SHP77 (cell line): ENCODE measurements at regions not wholly inside any gene's neighbourhood (a gene's known extent, or its start where the extent isn't known, plus 50 kb on each side); places are given as distances from the start of the nearest gene placed in this dataset.
"Not testable (repeated sequence)": the region's sequence is repeated elsewhere in the genome, so short reads cannot be mapped to it uniquely, and the experiment has no call there.

Experiments used
- DNase-seq, 2 experiments: peaks; one replicate each; lab custom pipeline; 2025; lab: John Stamatoyannopoulos, UW

DNA sequence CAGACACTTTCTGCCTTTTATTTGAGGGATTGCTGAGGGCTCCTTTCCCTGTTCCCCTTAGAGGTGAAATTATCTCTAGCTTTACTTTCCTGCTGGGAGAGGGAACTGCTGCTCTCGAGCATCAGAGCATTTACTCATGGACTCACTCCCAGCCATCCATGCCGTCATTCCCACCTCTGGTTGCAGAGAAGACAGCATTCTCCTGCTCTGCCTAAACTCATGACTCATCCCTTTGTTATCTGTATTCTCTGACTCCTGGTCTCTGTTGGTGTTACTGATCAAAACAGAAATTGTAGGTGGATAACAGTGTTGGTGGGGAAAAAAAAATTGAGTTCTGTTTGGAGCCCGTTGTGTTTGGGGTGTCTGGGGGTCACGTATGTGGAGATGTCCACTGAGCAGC lies 159.3 kb downstream of the TTC8 start:
- no peak for DNase-seq

DNA sequence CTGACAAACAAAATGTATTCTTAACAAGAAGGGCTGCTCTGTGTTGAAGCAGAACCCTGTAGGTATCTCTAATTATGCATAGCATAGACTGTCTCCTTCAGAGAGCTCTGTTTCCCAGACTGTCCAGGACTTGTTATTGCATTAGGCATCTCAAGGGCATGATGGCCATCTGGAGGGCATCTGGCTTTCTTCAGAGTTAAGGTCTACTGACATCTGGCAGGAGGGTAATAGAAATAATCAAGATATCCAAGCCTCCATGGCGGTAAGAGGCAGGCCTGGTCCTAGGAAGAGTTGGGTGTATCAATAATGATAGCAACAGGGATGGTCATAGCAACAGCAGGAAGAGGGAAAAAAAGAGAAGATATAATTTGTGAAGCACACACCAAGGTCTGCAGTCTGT lies 161.2 kb downstream of the TTC8 start:
- no peak for DNase-seq

GRCh38 chr14:88986146-88986841 lies 161.8 kb downstream of the TTC8 start:
- peak in 1 of 2 experiments; percentile 42 for DNase-seq

DNA sequence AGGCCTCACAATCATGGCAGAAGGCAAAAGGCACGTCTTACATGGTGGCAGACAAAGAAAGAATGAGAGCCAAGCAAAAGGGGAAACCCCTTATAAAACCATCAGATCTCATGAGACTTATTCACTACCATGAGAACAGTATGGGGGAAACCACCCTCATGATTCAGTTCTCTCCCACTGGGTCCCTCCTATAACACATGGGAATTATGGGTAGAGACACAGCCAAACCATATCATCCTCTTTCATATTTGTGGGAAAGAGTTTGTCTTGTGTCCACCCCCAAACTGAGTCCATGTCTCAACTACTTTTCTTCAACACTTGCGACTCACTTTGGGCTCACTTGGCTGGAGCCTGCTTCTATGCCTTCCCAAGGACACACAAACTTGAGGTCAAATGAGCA lies 162.5 kb downstream of the TTC8 start:
- DNase-seq: not testable (repeated sequence)

DNA sequence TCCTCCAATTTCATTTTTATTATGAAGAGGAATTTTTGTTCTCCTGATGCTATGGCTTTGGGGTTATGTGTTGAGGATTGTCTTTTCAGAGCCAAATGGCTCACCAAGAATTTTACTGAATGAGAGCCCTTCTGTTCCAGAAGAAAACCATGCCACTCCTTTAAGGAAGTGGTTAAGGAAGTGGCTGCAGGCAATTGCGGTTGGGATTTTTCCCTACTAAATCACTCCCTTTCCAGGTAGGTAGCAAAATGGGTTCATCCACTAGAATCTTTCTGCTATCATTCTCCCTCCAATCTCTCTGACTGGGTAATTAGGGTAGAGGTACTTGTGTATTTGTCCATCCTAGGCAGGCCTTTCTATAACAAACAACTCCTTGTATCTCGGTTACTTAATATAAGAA lies 163.1 kb downstream of the TTC8 start:
- no peak for DNase-seq

DNA sequence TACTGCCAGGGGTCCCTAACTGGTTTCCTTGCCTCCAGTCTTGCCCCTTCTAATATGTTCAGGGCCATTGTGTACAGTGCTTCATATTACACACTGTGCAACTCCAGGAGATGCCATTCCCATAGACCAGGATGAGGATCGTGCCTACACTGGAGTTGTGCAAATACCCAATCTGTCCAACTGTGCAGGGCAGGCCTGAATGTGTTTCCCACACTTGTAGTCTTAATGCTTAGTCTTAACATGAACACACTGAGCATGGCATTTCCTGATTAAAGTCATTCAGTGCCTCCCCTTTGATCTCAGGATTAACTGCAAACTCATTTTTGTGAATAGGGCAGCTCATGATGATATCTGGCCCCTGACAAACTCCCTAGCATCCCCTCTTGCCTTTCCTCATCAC lies 165.5 kb downstream of the TTC8 start:
- no peak for DNase-seq

- no peak for DNase-seq
Measured at GRCh38 chr14:88990856-88991255, 166.4 kb downstream of the TTC8 start.

DNA sequence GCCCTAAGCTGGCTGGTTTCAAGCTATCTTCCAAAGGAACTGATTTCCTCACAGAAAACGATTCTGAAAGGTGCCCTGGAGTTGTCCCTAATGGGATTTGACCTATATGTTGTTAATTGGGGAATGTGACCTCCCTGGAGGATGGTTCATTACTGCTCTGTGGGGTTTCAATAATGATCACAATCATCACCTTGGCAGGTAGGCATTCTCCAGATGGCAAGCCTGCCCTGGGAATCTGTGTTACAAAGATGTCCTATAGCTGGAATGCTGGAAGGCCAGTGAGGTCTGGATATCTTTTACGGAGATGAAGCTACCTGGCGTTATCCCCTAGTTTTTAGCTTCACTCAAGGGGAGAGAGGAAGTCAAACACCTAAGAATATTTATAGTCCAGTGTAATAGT lies 167.6 kb downstream of the TTC8 start:
- no peak for DNase-seq

DNA sequence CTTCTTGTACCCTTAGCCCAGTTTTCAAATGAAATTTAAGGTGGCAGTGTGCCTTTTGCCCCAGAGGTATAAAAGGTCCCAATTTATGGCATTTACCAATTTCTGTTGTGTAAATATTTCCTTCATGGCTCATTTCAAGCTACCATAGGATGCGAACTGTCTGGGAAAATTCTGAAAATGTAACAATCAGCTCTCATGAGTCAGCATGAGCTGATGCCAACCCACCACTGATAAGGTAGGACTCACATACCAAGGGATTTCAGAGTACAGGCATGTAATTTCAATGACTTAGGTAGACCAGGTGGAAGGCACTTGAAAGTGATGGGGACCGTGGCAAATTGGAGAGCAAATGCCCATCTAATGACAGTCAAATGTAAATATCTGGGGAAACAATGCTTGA lies 169.5 kb downstream of the TTC8 start:
- no peak for DNase-seq

GRCh38 chr14:88995437-88996198 lies 171.2 kb downstream of the TTC8 start:
- no peak for DNase-seq

GRCh38 chr14:88998027-88998426 lies 173.6 kb downstream of the TTC8 start:
- DNase-seq: no peak

DNA sequence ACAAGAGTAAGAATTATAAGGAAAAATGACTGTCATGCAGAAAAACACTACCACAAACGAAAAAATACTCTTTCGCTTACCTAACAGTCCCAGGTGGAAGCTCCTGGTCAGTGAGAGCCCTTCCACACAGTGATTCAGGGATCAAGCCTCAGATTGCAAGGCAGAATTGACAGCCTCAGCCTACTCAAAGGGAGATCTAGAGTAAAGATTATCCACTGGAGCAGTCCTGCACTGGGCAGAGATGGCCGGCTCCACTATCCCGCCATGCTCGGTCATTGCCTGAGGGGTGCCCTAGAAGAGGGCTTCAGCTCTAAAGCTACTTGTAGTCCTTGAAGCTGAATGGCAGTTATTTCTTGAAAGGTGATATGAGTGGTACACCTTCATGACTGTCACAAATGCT lies 174.7 kb downstream of the TTC8 start:
- no peak for DNase-seq

- DNase-seq: peak in 1 of 2 experiments; percentile 51
Measured at GRCh38 chr14:89000007-89000942, 175.8 kb downstream of the TTC8 start.

DNA sequence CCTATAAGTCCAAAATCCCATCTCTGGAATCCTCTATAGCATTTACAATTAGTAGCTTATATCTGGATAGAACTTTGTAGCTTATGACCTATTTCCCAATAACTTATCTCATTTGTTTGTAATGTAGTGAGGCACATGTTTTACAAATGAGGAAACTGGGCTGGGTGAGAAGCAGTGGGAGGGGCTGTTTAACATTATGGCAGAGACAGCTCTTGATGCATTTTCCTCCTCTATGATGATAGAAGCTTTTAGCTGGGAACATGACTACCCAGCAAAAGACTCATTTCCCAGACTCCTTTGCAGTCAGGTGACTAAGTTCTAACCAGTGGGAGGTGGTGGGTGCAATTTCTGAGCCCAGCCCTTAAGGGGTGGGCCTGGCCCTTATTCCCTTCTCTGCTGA lies 179.7 kb downstream of the TTC8 start:
- DNase-seq: no peak

DNA sequence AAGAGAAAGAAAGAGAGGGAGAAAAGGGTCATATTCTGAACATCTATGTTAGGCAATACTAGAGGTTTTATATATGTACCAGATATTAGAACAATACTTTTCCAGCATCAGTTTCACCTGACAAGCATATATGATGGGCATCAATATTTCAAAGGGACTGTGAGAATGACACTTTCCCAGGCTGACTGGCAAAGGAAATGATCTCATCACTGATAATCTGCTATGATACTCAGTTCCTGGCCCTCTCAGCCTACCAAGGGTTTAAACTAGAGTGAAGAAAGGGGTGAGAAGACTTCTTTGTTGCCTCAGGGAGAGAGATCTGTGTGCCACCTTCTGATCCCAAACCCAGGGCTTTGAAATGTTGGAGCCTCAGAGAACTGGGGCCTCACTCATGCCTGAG lies 183.5 kb downstream of the TTC8 start:
- DNase-seq: no peak

DNA sequence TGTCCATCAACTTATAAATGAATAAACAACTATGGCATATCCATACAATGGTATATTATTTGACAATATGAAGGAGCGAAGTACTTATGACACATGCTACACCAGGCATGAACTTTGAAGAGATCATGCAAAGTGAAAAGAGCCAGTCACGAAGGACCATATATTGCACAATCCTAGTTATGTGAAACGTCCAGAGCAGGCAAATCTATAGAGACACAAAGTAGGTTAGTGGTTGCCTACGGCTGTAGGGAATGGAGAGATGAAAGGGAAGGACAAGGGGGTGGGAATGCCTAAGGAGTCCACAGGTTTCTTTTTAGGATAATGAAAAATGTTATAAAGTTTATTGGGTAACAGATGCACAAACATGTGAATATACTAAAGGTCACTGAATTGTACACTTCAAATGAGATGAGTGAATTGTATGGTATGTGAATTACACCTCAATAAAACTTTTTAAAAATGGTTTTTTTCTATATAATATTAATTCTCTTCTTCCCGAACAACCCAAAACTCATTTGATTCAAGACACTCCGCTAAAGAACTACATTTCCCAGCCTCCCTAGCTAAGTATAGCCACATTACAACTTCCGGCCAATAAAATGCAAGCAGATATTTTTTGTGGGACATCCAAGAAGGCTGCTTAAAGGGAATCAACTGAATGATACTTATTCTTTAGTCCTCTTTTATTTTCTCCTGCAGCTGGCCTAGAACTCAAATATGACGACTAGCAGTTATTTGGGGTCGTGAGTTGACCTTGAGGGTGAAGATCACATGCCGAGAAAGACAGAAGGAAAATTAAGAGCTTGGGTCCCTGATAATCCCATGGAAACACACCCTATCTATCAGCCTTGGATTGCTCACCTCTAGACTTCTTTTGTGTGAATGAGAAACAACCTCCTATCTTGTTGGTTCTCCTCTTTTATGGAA lies 187.2 kb downstream of the TTC8 start:
- DNase-seq: peak; percentile 23 to 27

DNA sequence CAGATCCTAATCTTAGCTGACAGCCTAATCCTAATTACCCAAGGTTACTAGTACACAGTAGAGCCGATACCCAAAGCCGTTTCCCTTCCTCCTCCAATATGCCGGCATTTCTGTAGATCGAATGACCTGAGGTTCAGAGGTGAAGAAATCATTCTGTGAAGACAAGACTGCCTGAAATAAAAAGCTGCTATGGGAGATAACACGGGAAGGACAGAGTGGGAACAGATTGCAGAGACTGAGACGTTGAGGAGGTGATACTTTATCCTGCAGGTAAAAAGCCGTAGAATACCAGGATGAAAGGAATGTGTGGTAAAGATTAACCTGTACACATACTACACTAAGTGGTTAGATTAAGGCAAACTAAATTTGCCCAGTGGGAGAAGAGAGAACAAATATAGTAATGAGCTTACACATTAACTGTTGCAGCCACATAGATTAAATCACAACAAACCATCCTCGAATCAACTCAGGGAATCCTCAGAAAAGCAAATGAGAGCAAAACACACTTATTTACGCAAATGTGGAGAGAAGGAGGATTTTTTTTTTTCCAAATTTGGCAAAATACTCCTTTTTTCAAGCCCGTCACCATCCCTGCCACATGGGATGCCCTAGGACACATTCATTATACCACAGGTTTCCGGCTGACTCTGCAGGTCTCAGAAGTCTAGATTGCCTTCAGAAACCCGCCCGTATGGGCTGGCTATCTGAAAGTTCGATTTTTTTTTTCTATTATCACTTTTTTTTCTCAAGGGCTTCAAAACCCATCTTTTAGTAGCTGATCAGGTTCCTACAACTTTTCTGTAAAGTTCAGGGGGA lies 188.0 kb downstream of the TTC8 start:
- no peak for DNase-seq

DNA sequence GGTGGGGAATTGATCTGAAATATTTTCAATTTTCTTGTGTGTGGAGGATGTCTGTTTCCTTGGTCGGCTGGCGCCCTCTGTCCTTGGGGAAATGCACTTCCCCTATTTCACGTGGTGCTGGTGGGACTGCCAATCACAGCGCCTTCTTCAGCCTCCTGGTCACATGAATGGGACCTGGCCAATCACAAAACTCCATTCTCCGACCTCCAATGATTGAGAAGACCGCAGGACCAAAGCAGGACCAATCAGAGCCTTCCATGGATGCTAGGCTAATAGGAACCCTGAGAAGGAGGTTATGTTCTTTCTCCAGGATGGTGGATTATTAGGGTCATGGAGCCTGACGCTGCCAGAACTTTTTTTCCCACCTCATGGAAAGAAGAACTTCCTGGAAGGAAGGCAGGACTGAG lies 188.7 kb downstream of the TTC8 start:
- peak; percentile 81 to 91 for DNase-seq

- DNase-seq: peak; percentile 29 to 31
Measured at GRCh38 chr14:89013698-89014568, 189.5 kb downstream of the TTC8 start.

DNA sequence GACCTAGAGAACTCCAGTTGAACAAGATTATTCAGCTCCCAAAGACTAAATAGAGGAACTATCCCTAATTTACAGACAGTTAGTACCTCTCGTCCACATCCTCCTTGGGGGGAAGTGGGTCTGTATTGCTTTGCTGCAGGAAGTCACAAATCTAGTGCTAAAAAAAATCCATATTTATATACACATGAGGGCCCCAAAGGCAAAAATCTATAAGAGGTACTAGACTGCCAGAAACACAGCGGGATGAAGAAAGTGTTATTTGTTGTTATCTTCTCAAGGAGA lies 190.1 kb downstream of the TTC8 start:
- DNase-seq: no peak
